Embryonic facial prominence (tissue), 1 donor: ENCODE measurements at regions not wholly inside any gene's neighbourhood (a gene's known extent, or its start where the extent isn't known, plus 50 kb on each side); places are given as distances from the start of the nearest gene placed in this dataset.

Experiments used
- DNase-seq: peaks from one replicate; pipeline ENCODE4 v3.0.0-alpha.2; 2016; ENCODE audit errors: extremely low spot score

DNA sequence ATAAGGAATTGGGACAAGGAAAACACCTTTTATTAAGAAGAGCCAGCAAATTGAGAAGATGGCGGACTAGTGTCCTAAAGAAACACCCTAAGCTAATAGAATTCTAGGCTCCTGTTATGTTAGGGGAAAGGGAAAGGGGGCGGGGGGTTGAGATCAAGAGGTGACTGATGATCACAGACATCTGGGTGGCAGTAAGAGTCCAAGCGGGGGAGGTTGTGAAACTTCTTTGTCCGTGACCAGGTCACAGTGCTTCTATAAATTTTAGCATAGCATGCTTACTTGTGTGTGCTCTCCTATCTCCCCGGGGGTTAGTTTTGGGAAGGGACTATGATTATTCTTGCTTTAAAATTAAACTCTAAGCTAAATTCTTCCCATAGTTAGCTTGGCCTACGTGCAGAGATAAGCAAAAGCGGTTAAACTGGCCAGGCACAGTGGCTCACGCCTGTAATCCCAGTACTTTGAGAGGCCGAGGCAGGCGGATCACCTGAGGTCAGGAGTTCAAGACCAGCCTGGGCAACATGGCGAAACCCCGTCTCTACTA is 262.1 kb downstream of the SKIDA1 start:
- DNase-seq: no peak

DNA sequence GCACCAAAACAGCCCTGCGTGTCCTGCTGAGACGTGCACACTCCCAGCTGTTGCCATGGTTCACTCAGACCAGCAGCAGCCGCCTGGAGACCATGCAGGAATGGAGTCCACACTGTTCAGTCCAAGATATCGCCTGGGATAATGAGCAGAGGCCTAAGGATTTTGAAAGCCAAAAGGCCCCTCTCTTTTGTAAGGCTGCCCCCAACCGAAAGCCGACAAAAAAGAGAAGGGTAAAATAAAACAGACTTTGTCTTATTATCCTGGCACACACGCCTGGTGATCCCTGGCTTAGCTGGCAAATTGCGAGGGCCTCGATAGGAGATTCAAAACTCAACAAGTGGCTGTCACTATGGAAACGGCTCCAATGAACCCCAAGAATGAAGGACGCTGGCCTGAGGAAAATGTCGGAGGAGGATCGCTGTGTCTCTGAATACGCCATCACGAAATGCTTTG is 263.6 kb downstream of the SKIDA1 start:
- DNase-seq: no peak

DNA sequence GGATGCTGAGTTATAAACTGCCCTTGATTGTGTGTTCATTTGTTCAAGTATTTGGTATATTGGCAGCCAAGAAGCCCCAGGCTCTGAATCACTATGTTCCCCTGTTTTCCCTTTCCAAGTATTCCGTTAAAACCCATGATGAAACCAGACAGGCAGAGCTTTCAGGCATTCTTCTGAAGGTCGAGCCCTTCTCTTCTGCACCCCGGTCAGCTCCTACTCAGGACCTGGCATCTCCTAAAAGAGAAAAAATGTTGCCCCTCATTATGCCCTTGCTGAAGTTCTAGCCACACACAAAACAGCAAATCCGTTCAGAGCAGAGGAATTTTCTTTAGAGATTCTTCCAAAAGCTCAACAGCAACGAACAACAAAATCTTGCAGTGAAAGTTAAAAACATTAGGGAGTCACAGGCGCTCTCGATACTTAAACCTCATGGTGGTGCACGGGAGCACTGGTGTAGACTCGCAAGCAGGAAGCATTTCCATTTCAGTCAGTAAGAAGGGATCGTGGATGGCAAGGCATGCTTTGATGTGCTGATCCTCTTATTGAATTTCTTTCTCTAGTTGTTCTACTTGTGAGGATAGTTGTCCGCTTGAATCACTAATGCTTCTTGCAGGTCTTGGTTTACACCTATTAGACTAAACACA is 264.9 kb downstream of the SKIDA1 start:
- DNase-seq: no peak

DNA sequence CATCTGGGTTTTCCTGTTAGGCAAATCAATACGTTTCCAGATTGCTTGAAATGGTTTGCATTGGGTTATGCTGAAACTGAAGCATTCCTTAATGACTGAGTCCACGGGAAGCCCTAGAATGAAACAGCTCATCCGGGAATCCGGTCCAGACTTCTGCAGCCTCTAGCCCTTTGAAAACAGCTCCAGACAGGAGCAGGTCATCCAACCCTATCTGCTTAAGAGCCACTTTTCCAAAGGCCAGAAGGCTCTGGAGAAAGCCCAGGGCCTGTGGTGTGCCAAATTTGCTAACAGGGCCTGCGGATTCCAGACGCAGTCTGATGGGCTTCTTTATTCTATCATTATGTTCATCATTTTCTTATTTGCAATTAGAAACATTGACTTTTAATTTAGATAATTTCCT is 265.4 kb downstream of the SKIDA1 start:
- no peak for DNase-seq

DNA sequence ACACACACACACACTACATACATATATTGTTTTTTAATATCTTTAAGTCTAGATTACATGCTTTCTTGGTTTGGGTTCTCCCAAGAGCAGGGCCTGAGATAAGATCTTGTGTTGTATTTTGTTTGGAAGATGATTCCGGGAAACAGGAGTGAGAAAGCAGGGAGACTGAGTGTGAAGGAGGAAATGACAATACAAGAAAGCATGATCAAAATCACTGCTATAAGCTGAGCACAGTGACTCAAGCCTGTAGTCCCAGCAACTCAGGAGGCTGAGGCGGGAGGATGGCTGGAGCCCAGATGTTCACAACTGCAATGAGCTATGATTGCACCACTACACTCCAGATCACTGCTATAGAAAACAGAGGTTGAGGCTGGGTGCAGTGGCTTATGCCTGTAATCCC is 267.6 kb downstream of the SKIDA1 start:
- DNase-seq: no peak

DNA sequence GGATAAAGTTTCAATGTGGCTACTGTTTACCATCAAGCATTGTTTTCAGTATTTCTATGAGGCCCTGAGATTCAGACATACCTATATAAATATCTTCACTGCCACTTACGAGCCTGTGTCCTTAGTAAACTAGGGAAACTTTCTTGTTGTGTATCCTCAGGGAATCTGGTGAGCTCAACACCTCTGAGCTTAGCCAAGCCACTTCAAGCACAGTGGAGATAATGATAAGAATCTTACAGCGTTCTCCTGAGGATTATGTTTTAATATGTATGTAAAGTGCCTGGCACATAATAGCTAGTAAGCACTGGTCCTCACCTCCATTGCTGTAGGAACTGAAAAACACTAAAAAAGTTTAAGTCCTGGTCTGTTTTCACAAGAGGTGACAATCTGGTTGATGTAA is 268.3 kb downstream of the SKIDA1 start:
- DNase-seq: no peak

DNA sequence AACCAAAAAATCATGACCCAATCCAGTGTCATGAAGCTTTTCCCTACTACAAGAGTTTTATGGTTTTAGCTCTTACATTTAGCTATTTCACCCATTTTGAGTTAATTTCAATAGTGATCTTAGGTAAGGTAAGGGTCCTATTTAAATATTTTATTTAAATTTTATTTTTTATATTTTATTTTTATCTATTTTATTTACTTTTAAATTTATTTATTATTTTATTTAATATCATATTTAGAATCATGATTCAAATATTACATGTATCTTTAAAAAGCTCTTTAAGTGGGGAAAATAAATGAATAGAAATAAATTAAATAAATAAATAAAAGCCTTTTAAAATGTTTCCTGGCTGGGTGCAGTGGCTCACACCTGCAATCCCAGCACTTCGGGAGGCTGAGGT is 276.0 kb downstream of the SKIDA1 start:
- no peak for DNase-seq

DNA sequence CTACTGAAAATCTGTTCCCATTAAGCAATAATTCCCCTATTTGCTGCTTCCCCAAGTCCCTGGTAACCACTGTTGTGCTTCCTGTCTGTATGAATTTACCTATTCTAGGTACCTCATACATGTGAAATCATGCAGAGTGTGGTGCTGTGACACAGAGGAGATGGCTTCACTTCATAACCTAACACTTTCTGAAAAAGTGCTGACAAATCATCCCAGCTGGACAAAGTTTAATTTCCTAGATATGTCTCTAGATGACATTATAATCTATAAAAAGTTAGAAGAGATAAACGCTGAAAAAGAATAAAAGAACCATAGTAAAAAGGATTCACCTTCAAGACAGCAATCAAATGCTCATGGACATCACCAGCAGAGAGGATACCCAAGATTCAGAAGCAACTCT is 277.9 kb downstream of the SKIDA1 start:
- no peak for DNase-seq

DNA sequence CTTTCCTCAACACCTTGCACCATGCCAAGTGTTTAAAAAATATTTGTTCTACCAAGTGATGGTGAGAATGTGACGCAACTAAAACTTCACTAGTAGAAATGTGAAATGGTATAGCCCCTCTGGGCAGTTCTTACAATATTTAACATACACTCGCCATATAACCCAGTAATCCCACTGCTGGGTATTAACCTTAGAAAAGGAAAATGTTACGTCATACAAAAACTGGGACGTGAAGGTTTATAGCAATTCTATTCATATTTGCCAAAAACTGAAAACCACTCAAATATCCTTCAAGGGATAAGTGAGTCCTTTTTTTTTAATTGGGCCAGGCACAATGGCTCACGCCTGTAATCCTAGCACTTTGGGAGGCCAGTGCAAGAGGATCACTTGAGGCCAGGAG is 279.3 kb downstream of the SKIDA1 start:
- DNase-seq: no peak

DNA sequence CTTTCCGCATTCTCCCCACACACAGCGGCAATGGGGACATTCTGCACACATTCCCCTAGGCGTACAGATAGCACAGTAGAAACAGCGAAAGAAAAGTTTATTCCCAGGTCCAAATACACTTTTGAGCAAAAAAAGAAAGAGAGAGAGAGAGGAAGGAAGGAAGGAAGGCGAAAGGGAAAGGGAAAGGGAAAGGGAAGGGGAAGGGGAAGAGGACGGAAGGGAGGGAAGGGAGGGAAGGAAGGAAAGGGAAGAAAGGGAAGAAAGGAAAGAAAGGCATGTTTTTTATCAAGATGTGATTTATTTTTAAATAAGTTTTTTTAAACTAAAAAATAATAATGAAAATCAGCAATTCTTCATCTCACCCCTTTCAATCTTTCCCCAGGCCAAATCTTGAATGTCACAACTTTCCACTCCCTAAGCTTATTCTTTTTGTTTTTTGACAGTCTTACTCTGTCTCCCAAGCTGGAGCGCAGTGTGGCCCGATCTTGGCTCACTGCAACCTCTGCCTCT is 281.7 kb downstream of the SKIDA1 start:
- no peak for DNase-seq

DNA sequence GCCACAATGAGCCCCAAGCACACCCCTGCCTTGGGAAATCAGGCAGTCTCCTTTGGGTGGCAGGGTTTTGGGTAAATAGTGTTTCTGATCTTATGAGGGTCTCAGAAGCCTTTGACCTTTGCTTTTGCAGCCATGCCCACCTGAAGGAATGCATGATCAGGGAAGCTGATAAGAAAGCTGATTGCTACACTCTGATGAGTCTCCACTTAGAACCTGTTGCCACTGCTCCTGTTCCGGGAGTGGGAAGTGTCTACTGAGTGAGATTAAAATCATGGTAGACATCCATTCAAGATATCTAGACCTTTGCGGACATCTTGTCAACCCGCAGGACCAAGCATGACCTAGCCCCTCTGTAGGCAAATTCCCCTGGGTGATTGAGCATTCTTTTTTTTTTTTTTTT is 282.6 kb downstream of the SKIDA1 start:
- DNase-seq: no peak

DNA sequence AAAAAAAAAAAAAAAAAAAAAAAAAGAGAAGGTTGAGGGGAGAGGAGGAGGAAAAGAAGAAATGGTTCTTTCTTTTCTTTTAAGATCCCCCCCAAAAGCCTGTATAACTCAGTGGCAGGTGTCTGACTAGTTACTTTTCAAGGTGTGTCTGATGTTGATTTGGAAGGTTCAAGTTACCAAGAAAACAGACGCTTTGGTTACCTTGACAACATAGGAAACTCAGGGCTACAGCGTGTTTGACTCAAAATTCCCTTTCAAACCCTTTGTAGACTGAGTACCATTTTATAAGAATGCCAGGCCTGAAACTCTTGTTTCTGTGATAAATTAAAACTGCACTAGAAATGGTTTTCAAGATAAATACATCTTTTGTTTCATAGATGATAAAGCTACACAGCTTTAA is 286.8 kb downstream of the SKIDA1 start:
- DNase-seq: no peak

DNA sequence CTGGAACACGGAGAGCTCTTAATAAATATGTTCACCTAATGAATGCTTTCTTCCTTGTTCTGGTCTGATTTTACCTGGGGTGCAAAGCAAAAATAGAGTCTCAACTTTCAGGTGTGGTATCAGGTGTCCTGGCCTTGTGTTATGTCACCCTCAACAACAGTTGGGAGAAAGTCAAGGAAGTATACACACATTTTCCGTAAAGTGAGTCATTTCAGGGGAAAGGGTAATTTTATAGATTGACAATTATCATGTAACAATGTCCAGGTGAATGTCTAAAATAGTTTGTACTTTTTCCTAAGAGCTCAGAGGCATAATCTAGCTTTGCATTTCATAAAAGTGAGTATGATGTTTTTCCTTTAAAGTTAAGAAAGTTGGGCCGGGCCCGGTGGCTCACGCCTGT is 287.4 kb downstream of the SKIDA1 start:
- no peak for DNase-seq

DNA sequence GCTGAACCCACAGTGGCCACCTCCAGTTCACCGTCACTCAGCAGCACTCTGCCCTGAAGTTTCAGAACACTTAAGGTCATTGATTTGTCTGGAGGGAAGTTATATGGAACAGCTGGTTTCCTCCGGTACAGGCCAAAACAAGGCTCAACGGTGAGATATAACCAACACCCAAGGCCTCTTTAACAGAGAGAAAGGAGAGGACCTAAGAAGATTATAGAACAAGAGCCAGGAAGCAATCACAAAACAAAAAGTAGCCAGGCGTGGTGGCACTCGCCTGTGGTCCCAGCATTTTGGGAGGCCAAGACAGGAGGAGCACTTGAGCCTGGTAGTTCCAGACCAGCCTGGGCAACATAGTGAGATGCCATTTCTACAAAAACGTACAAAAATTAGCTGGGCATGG is 290.7 kb downstream of the SKIDA1 start:
- no peak for DNase-seq

DNA sequence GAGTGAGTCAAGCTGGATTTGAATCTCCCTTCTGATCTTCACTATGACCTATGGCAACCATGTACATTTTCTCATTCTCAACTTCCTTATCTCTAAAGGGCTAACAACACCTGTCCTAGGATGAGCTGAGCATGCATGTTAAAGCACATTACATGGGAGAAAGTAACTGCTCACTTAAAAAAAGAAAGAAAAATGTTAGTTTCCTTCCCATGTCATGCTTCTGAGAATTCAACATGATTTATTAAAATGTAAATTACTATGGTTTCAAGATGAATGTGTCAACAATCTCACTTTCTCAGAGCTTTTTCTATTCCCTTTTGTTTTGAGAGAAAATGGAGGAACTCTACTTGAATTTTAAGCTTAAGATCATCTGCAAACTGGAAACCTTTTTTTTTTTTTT is 295.3 kb downstream of the SKIDA1 start:
- DNase-seq: no peak

DNA sequence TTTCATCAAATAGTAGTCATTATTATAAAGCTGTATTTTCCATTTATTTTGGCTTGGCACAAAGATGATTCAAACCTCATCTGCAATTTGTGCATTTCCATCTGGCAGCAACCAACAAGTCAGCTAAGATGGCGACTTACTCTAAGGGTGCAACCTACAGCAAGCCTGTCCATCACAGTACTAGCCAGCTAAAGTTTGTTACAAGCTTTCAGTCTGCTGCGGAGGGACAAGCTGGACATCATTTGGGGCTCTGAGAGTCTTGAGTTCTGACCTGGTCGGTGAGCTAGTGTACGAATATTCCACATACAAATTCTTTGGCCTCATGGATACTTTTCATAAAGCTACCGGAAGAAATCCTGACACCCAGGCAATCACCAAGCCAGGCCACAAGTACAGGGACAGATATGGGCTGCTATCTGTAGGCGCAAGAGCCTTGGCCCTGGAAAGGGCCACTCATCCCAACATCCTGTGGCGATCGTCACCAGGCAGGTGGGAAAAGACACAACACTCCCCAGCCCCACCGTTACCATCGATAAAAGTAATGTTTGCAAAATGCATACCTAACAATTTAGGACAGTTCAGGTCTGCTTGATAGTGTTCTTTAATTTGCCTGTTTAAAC is 307.6 kb downstream of the SKIDA1 start:
- no peak for DNase-seq

DNA sequence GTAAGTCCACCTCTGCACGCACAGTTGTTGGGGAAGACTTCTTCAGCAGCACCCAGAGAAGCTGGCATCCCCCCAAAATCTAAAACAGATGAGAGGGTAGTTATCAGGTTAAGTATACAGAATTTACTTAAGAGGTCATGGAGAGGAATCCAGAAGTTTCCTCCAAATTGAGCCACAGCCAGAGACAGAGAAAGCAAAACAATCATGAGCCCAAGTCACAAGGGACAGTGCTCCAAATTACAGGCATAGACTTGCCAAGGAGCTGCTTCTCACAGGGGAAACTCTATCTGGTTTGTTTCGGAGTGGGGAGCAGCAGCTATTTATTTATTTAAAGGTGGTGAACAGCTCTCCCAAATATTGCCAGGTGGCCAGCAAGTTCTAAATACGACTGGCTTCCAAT is 308.4 kb downstream of the SKIDA1 start:
- no peak for DNase-seq

DNA sequence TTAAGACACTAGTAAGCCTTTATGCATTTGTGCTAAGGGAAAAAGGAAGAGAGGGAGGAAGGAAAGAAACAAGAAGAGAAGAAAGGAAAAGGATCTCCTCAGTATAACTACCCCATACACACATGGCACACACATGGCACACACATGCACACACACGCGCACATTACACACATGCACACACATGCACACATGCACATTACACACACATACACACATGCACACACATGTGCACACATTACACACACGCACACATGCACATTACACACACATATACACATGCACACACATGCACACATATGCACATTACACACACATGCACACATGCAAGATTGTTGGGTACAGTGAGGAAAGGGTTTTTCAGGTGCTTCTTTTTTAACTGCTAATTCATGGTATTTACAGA is 311.2 kb downstream of the SKIDA1 start:
- no peak for DNase-seq

DNA sequence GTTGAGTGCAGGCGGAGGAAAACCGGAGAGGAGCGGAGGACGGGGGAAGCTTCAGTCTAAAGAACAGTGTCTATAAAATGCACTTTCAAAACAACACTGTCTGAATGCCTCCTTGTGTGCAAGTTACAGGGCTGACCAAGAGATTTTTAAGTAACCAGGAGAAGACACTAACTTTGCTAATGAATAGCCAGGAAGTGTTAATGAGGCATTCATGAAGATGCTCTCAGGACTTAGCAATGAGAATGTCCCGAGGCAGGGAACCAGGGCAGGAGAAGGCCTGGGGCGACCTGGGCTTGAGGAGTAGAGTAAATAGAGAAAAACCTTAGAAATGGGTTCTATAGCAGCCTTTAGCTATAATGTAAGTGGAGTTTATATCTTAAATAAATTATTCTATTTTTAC is 312.1 kb downstream of the SKIDA1 start:
- no peak for DNase-seq

DNA sequence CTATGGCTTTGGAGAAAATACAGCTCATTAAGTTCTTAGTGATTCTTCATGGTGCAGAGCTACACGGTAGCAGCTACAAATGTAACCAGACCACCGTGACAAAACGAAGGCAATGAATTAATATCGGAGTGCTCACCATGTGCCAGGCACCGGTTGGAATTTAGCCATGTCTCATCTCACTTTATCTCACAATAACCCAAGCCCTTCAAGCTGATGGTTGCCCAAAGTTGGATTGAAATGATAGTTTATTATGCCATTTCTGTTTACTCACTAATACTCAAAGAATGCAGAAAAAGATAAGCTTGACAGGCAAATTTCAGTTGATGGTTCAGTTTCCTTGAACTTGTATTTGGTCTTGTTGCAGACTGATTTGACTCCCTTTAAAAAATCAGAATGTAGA is 312.6 kb downstream of the SKIDA1 start:
- DNase-seq: no peak

DNA sequence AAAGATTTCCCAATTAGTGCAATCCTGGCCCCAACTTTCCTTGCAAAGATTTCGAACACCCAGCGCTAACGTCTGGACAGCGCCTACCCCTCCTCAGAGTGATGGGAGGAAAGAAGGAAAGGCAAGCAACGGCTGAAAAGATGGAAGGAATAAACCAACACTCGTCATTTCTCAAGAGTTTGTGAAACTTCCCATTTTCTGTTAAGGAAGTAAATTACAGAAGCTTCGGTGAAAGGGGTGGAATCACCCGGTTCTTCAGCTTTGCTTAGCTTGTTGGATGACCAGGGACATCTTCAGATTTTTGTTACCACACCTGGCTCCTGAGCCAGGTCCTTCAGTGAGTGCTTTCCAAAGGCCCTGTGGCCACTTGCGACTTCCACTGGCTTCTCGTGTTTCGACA is 313.1 kb downstream of the SKIDA1 start:
- no peak for DNase-seq

DNA sequence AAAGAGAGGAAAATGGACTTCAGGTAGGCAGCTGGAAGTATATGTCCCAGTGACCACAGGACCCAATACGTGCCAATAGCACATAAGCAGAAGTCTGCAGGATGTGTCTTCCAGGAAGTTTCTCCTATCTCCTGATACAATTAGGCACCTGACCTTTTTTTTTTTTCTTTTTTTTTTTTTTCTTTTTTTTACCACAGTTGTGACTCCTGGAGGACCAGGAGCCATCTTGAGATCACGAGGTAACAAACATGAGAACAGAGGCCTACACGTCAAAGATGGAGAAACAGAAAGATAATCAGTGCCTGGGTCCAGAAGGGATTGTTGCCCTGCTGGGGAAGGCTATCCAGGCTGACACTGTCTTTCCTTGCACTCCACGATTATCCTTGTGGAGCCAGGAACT is 312.4 kb upstream of the NEBL start:
- DNase-seq: no peak

DNA sequence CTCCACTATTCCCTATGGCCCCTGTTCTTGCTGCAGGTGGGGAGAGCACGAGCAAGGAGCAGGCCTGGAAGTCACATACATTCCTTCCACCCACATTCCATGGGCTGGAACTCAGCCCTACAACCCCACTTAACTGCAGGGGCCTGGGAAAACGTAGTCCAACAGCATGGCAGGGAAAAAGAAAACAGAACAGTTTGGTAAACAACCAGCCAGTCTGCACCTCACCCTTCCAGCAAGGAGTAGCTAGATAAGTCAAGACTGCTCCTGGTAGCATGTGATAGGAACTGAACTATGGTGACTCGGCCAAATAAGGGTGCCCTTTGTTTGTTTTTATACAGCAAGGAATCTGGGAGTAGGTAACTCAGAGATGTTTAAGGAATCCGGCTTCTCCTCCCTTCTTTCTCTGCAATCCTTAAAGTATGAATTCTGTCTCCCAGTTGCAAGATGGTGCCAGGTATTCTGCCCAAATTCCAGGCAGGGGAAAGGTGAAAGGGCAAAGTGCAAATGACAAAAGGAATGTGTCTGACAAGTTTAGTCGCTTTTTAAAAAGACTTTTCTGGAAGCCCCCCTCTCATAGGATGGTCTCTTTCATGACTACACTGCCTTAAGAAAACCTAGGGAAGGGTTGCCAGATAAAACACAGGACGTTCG is 311.7 kb upstream of the NEBL start:
- no peak for DNase-seq
